ENCODE measurements at regions not wholly inside any gene's neighbourhood (a gene's known extent, or its start where the extent isn't known, plus 50 kb on each side); places are given as distances from the start of the nearest gene placed in this dataset.
"Not testable (repeated sequence)": the region's sequence is repeated elsewhere in the genome, so short reads cannot be mapped to it uniquely, and the experiment has no call there.

DNA sequence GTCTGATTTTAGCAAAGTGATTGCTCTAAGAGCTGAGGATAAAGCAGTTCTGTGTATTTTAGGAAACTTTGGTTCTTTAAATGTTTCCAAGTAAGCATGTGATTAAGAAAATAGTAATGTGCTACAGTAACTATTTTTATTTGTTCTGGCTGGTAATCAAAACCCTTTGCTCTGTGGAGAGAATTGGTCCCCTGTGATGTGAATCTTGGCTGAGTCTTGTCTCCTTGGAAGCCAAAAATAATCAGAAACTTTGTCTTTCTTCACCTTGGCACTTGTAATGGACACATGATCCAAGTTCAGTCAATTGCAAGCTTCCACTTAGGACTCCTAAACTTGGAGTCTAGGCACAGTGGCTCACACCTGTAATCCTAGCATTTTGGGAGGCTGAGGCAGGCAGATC lies 422.7 kb upstream of the CDH20 start:
- Mint-ChIP-seq H3K4me3 (no peak overlapping the region), H3K27ac (no peak overlapping the region), H3K27me3 (ENCODE audit: low read depth) (no peaks in the 10 kb centered on the region), H3K9me3 (peaks cover 3% of the 10 kb centered on the region), H3K4me1 (peaks cover 11% of the 10 kb centered on the region), H3K36me3 (ENCODE audit: low read depth) (no peaks in the 10 kb centered on the region)
- TF ChIP-seq, protein P1, sequence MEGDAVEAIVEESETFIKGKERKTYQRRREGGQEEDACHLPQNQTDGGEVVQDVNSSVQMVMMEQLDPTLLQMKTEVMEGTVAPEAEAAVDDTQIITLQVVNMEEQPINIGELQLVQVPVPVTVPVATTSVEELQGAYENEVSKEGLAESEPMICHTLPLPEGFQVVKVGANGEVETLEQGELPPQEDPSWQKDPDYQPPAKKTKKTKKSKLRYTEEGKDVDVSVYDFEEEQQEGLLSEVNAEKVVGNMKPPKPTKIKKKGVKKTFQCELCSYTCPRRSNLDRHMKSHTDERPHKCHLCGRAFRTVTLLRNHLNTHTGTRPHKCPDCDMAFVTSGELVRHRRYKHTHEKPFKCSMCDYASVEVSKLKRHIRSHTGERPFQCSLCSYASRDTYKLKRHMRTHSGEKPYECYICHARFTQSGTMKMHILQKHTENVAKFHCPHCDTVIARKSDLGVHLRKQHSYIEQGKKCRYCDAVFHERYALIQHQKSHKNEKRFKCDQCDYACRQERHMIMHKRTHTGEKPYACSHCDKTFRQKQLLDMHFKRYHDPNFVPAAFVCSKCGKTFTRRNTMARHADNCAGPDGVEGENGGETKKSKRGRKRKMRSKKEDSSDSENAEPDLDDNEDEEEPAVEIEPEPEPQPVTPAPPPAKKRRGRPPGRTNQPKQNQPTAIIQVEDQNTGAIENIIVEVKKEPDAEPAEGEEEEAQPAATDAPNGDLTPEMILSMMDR (IDR thresholded peaks at IDR 0.05; ENCODE audit: unreplicated experiment in 3 of 3), result no peak

DNA sequence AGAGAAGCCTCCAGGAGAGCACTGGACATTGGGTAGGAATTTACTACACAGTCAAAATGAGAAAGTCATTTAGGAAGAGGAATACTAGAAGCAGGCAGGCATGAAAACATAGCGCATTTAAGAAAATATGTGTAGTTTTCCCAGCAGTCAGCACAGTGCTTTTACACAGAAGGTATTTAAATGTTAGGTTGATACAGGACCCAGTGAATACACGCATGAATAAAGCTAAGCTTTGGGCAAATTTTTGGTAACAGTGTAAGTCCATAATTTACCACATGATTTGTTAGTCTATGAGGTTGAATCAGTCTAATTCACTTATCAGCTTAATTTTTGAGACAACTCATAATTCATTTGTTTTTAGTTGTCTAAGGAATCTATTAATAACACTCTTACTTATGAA lies 421.7 kb upstream of the CDH20 start:
- Mint-ChIP-seq H3K4me1 (peaks cover 5% of the 10 kb centered on the region), H3K27me3 (ENCODE audit: low read depth) (no peaks in the 10 kb centered on the region), H3K9me3 (peaks cover 3% of the 10 kb centered on the region), H3K27ac (no peak overlapping the region), H3K36me3 (ENCODE audit: low read depth) (no peaks in the 10 kb centered on the region), H3K4me3 (no peak overlapping the region)
- TF ChIP-seq, protein P1 (IDR thresholded peaks at IDR 0.05; ENCODE audit: unreplicated experiment in 3 of 3), result no peak

DNA sequence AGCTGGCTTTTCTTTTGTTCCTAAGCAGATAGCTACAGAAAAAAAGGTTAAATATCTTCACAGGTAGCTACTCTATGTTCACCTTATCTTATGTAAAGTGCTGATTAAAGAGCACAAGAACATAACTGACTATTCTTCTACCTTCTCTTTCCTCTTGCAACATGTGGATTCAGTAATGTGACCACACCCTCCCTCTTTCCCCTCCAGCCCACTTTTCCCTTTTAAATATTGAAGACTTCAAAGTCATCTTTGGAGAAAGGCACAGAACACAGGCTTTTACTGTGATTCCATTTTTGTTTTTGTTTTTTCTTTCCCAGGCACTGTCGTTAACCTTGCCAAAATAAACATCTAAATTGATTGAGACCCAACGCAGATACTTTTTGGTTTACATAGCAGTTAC lies 418.1 kb upstream of the CDH20 start:
- H3K9me3 Mint-ChIP-seq, result peaks cover 5% of the 10 kb centered on the region
- TF ChIP-seq, protein P1 (IDR thresholded peaks at IDR 0.05; ENCODE audit: unreplicated experiment in 3 of 3), result no peak
- no peak overlapping the region for H3K27ac Mint-ChIP-seq
- no peak overlapping the region for H3K4me3 Mint-ChIP-seq
- H3K4me1 Mint-ChIP-seq, result peaks cover 10% of the 10 kb centered on the region
- no peaks in the 10 kb centered on the region for H3K36me3 Mint-ChIP-seq (ENCODE audit: low read depth)
- no peaks in the 10 kb centered on the region for H3K27me3 Mint-ChIP-seq (ENCODE audit: low read depth)

DNA sequence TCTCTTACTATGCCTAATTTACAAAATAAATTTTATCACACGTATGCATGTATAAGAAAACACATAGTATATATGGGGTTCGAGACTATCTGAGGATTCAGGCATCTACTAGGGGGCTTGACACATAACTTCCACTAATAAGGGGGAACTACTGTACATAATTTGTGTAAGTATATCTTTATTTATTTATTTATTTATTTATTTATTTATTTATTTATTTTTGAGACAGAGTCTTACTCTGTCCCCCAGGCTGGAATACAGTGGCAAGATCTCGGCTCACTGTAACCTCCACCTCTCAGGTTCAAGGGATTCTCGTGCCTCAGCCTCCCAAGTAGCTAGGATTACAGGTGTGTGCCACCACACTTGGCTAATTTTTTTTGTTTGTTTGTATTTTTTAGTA lies 414.4 kb upstream of the CDH20 start:
- H3K4me3 Mint-ChIP-seq; H3K4me1 Mint-ChIP-seq; H3K36me3 Mint-ChIP-seq (ENCODE audit: low read depth); H3K27me3 Mint-ChIP-seq (ENCODE audit: low read depth); H3K9me3 Mint-ChIP-seq; H3K27ac Mint-ChIP-seq: not testable (repeated sequence)

DNA sequence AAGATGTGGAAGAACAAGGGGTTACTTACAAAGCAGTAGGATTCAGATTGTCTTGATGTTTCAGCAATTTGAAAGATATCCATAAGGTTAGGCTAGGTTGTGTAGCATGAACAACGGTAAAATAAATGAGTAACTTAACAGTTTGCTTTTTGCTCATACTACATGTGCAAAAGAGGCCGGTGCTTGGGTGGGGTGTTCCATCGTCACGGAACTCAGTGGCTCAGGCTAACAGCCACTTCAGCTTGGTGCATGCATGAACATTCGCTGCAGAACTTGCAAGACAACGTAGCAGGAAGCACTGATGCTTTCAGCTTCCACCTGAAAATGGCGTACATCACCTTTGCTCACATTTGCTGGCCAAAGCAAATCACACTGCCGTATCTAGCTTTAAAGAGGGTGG lies 407.3 kb upstream of the CDH20 start:
- Mint-ChIP-seq H3K27me3 (ENCODE audit: low read depth) (no peaks in the 10 kb centered on the region), H3K4me1 (no peaks in the 10 kb centered on the region), H3K36me3 (ENCODE audit: low read depth) (no peaks in the 10 kb centered on the region), H3K9me3 (peaks cover 8% of the 10 kb centered on the region), H3K4me3 (no peak overlapping the region), H3K27ac (no peak overlapping the region)
- TF ChIP-seq, protein P1 (IDR thresholded peaks at IDR 0.05; ENCODE audit: unreplicated experiment in 3 of 3), result no peak

DNA sequence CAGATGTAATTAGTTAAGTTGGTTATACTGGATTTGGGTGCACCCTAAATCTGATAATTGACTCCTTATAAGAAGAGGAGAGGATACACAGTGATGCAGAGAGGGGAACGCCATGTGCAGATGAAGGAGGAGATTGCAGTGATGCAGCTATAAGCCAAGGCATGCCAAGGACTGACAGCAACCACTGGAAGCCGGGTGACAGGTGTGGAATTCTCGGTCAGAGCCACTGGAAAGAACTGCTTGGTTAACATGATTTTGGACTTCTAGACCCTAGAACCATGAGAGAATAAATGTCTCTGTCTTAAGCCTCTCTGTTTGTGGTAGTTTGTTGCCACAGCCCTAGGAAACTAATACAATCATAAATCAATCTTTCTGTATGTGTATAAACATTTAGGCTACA lies 403.3 kb upstream of the CDH20 start:
- H3K4me3 Mint-ChIP-seq, result no peak overlapping the region
- H3K4me1 Mint-ChIP-seq, result peaks cover 5% of the 10 kb centered on the region
- H3K36me3 Mint-ChIP-seq (ENCODE audit: low read depth), result no peaks in the 10 kb centered on the region
- H3K27ac Mint-ChIP-seq, result no peak overlapping the region
- H3K27me3 Mint-ChIP-seq (ENCODE audit: low read depth), result no peaks in the 10 kb centered on the region
- peaks cover 8% of the 10 kb centered on the region for H3K9me3 Mint-ChIP-seq
- TF ChIP-seq, protein P1 (IDR thresholded peaks at IDR 0.05; ENCODE audit: unreplicated experiment in 3 of 3), result no peak

Measured in nephron (organoid).